Astrocyte of the cerebellum (primary cell): ENCODE measurements at regions not wholly inside any gene's neighbourhood (a gene's known extent, or its start where the extent isn't known, plus 50 kb on each side); places are given as distances from the start of the nearest gene placed in this dataset.

Source experiments
- DNase-seq: peaks from one replicate; pipeline ENCODE4 v3.0.0-alpha.2; 2011; ENCODE audit warnings: low read depth
- H3K4me3 ChIP-seq: 2 replicates; pipeline ENCODE4 v1.5.1; 2011; ENCODE audit warnings: mild to moderate bottlenecking, low read depth, low read length, moderate library complexity
- in situ Hi-C: cut with HindIII; loops from 2 replicates; pipeline ENCODE4 v1.10.0; 2017; ENCODE audit warnings: low sequenced_read_pairs
- TF ChIP-seq, protein P1 (sequence below): IDR thresholded peaks from 2 replicates; pipeline ENCODE4 v1.5.1; 2012; ENCODE audit warnings: low read length, low read depth, moderate library complexity, mild to moderate bottlenecking; ENCODE audit errors: missing control alignments

GRCh38 chr3:151559736-151560135 lies 98.9 kb upstream of the IGSF10 start:
- no peak overlapping the region for H3K4me3 ChIP-seq
- in situ Hi-C loops = no loop called here
- TF ChIP-seq, protein P1, sequence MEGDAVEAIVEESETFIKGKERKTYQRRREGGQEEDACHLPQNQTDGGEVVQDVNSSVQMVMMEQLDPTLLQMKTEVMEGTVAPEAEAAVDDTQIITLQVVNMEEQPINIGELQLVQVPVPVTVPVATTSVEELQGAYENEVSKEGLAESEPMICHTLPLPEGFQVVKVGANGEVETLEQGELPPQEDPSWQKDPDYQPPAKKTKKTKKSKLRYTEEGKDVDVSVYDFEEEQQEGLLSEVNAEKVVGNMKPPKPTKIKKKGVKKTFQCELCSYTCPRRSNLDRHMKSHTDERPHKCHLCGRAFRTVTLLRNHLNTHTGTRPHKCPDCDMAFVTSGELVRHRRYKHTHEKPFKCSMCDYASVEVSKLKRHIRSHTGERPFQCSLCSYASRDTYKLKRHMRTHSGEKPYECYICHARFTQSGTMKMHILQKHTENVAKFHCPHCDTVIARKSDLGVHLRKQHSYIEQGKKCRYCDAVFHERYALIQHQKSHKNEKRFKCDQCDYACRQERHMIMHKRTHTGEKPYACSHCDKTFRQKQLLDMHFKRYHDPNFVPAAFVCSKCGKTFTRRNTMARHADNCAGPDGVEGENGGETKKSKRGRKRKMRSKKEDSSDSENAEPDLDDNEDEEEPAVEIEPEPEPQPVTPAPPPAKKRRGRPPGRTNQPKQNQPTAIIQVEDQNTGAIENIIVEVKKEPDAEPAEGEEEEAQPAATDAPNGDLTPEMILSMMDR = no peak
- no peak for DNase-seq

GRCh38 chr3:151558661-151559060 lies 97.8 kb upstream of the IGSF10 start:
- H3K4me3 ChIP-seq = no peak overlapping the region
- TF ChIP-seq, protein P1 = no peak
- in situ Hi-C loops = no loop called here
- no peak for DNase-seq

DNA sequence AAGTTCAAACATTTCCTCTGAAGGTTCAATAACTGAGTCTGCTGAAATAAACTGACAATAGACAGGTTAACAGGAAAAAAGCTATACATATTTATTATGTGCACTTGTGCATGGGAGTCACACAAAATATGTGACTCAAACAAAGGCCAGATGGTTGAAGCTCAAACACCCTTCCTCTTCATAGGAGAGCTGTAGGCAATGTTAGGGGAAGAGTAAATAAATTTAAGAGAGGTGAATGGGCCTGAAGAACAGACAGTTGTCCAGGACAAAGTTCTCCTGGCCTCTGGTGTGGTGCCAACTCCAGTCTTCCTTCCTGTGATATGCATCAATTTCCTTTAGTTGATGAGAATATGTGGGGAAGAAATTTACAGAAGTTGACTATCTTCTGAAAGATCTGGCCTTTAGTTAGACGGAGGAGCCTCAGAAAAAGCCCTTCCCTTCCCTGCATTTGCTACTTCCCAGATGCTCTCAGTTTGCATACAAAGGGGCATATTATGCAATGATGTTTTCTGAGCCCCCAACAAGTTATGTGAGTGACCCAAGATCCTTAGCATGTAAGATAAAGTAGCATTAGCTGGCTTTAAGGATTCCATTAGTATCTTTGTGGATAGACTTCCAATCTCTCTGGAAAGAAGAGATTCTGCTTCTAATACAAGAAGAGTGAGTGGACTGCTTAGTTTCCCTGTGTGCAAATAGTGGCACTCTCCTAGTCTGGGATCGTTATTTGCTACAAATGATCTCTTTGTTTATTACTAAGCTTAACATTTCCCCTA lies 96.4 kb upstream of the IGSF10 start:
- H3K4me3 ChIP-seq = no peak overlapping the region
- TF ChIP-seq, protein P1 = no peak
- no peak for DNase-seq
- in situ Hi-C loops = no loop called here

DNA sequence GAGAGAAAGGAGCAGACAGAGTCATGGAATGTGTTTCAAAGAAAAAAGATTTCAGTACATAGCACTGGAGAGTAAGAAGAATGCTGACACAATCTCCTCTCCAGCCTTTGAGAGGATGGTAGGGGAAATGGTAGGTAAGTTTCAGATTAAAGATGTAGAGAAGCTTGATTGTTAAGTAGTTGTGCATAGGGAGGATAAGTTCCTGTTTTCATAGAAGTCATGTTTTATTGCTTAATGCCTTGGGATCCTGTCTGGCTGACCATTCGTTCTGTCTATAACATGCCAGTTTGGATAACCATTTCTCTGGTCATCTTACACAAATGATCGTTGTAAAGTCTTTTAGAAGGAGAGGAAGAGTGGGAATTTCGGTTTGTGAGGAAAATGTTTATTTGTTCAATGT lies 95.7 kb upstream of the IGSF10 start:
- in situ Hi-C loops = no loop called here
- TF ChIP-seq, protein P1 = no peak
- no peak for DNase-seq
- H3K4me3 ChIP-seq = no peak overlapping the region

GRCh38 chr3:151555523-151555922 lies 94.7 kb upstream of the IGSF10 start:
- in situ Hi-C loops = no loop called here
- TF ChIP-seq, protein P1 = no peak
- no peak overlapping the region for H3K4me3 ChIP-seq
- no peak for DNase-seq

DNA sequence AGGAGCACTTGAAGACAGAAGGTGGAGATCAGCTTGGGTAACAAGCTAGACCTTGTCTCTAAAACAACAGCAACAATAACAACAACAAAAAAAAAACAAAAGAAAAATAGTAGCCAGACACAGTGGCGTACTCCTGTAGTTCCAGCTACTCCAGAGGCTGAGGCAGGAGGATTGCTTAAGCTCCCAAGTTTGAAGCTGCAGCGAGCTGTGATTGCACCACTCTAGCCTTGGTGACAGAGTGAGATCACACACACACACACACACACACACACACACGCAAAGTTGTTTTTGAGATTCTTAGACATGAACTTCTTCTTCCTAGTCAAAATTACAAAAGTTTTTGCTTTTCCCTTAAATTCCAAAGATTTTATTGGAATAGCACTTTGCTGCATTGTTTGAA lies 93.0 kb upstream of the IGSF10 start:
- TF ChIP-seq, protein P1 = no peak
- H3K4me3 ChIP-seq = no peak overlapping the region
- in situ Hi-C loops = no loop called here
- DNase-seq = no peak

DNA sequence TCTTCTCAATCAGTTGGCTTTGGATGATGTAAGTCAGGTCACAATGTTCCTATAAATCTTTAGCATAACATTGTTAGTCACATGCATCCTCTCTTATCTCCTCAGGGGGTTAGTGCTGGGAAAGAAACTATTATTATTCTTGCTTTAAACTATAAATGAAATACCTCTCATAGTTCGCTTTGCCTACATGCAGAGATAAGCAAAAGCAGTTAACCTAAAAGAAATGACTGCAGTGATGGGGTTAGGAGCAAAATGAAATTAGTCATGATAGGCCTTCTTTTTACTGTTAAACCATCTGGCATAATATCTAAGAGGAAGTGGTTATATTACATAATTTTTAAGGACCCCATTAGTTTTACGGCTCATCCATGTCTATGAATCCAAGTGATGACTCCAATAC lies 91.7 kb upstream of the IGSF10 start:
- in situ Hi-C loops = no loop called here
- TF ChIP-seq, protein P1 = no peak
- no peak overlapping the region for H3K4me3 ChIP-seq
- no peak for DNase-seq
